SU-DHL-6 (cell line): ENCODE measurements at regions not wholly inside any gene's neighbourhood (a gene's known extent, or its start where the extent isn't known, plus 50 kb on each side); places are given as distances from the start of the nearest gene placed in this dataset.

ENCODE experiments used
- H2AFZ ChIP-seq: fragments of 200-600 bp; sonication (generic); 2 replicates; pipeline ENCODE4 v1.6.1; 2014; ENCODE audit warnings: low read depth, mild to moderate bottlenecking, moderate library complexity, mixed read lengths, antibody characterized with exemption, low read length; ENCODE audit not compliant: severe bottlenecking
- H3F3A ChIP-seq: fragments of 200-600 bp; shearing (Covaris generic); 2 replicates; pipeline ENCODE4 v1.6.0; 2016; ENCODE audit warnings: antibody characterized with exemption, mild to moderate bottlenecking; ENCODE audit not compliant: insufficient read depth
- H3K27ac ChIP-seq: fragments of 200-600 bp; sonication (generic); 2 replicates; pipeline ENCODE4 v1.5.1; 2016; ENCODE audit warnings: low read depth, mild to moderate bottlenecking, low read length, moderate library complexity, mixed read lengths
- H3K27me3 ChIP-seq: fragments of 200-600 bp; sonication (generic), shearing (Covaris generic); 2 replicates; pipeline ENCODE4 v1.6.0; 2014; ENCODE audit warnings: mild to moderate bottlenecking, low read length
- H3K36me3 ChIP-seq: fragments of 200-600 bp; sonication (generic); 2 replicates; pipeline ENCODE4 v1.6.1; 2014; ENCODE audit warnings: mild to moderate bottlenecking, low read length, mixed read lengths
- H3K4me2 ChIP-seq: fragments of 300-600, 200-600 bp; shearing (Covaris generic), sonication (generic); 2 replicates; pipeline ENCODE4 v1.6.0; 2014; ENCODE audit warnings: low read length, low read depth, mild to moderate bottlenecking; ENCODE audit not compliant: poor library complexity, severe bottlenecking
- H3K4me3 ChIP-seq: fragments of 200-600 bp; sonication (generic); 2 replicates; pipeline ENCODE4 v1.5.1; 2014; ENCODE audit warnings: antibody characterized with exemption, low read length, mild to moderate bottlenecking, mixed read lengths; ENCODE audit not compliant: insufficient read depth, poor library complexity, severe bottlenecking
- H3K79me2 ChIP-seq: fragments of 200-600 bp; sonication (generic); 2 replicates; pipeline ENCODE4 v1.6.1; 2014; ENCODE audit warnings: mild to moderate bottlenecking, low read length, moderate library complexity; ENCODE audit not compliant: insufficient read depth
- H3K9ac ChIP-seq: fragments of 200-600 bp; sonication (generic); 2 replicates; pipeline ENCODE4 v1.7.0; 2014; ENCODE audit warnings: mild to moderate bottlenecking, low read length
- H3K9me2 ChIP-seq: fragments of 200-600 bp; sonication (generic); replicated peaks from 2 replicates; pipeline ENCODE4 v1.6.1; 2014; ENCODE audit warnings: low read length; ENCODE audit not compliant: insufficient read depth
- H3K9me3 ChIP-seq: fragments of 200-600 bp; sonication (generic); 2 replicates; pipeline ENCODE4 v1.6.1; 2014; ENCODE audit warnings: low read length, mixed read lengths; ENCODE audit not compliant: insufficient read depth
- H4K20me1 ChIP-seq: fragments of 200-600 bp; sonication (generic); 2 replicates; pipeline ENCODE4 v1.6.1; 2014; ENCODE audit warnings: low read depth, mild to moderate bottlenecking, antibody characterized with exemption, low read length, moderate library complexity, mixed read lengths
- CTCF ChIP-seq: fragments of 200-600 bp; sonication (generic); IDR thresholded peaks from one replicate; pipeline ENCODE4 v1.5.1; 2017; ENCODE audit warnings: antibody characterized with exemption, mild to moderate bottlenecking, low read length, moderate library complexity; ENCODE audit not compliant: insufficient read depth, poor library complexity, severe bottlenecking
- EZH2phosphoT487 ChIP-seq: fragments of 200-600 bp; sonication (generic), shearing (Covaris generic); conservative IDR thresholded peaks from 2 replicates; pipeline ENCODE4 v1.6.1; 2018; ENCODE audit warnings: mild to moderate bottlenecking, antibody characterized with exemption, low read length, moderate library complexity, mixed read lengths

DNA sequence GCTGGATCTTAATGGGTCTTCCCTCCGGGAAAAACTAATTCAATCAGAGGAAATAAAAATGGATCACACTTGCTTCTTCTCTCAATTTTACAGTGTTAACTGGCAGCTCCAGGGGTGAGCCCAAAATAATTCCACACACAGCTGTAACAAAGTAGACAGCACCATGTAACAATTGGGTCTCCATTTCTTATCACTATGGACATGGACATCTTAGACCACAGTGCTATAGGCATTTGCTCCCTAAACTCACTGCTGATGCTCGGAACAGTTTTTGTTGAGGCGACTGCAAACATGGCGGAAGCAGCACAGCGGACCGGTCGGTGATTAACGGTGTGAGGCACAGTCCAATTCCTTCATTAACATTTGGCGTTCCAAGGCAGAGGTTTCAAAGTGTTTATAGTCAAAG lies 144.7 kb upstream of the NCK2 start:
- H3K9ac ChIP-seq: no peak overlapping the region
- no peaks in the 10 kb centered on the region for H4K20me1 ChIP-seq
- no peaks in the 10 kb centered on the region for H3K9me2 ChIP-seq
- H3K9me3 ChIP-seq: no peaks in the 10 kb centered on the region
- no peaks in the 10 kb centered on the region for H3F3A ChIP-seq
- no peaks in the 10 kb centered on the region for H3K36me3 ChIP-seq
- no peaks in the 10 kb centered on the region for H3K79me2 ChIP-seq
- H3K4me2 ChIP-seq: no peak overlapping the region
- no peak overlapping the region for H2AFZ ChIP-seq
- TF ChIP-seq CTCF (no peak), EZH2phosphoT487 (no peak)
- H3K27me3 ChIP-seq: no peaks in the 10 kb centered on the region
- no peak overlapping the region for H3K27ac ChIP-seq
- H3K4me3 ChIP-seq: no peak overlapping the region

GRCh38 chr2:105598829-105599698 lies 145.6 kb upstream of the NCK2 start:
- no peaks in the 10 kb centered on the region for H3K9me2 ChIP-seq
- H3K4me2 ChIP-seq: no peak overlapping the region
- no peak for TF ChIP-seq EZH2phosphoT487
- no peak for TF ChIP-seq CTCF
- no peaks in the 10 kb centered on the region for H4K20me1 ChIP-seq
- no peaks in the 10 kb centered on the region for H3K9me3 ChIP-seq
- H3F3A ChIP-seq: no peaks in the 10 kb centered on the region
- no peaks in the 10 kb centered on the region for H3K36me3 ChIP-seq
- no peak overlapping the region for H3K27ac ChIP-seq
- no peak overlapping the region for H2AFZ ChIP-seq
- H3K4me3 ChIP-seq: no peak overlapping the region
- H3K27me3 ChIP-seq: no peaks in the 10 kb centered on the region
- H3K9ac ChIP-seq: no peak overlapping the region
- no peaks in the 10 kb centered on the region for H3K79me2 ChIP-seq

GRCh38 chr2:105597806-105598803 lies 146.6 kb upstream of the NCK2 start:
- no peak overlapping the region for H3K27ac ChIP-seq
- no peaks in the 10 kb centered on the region for H3K9me2 ChIP-seq
- no peaks in the 10 kb centered on the region for H4K20me1 ChIP-seq
- no peak overlapping the region for H3K4me2 ChIP-seq
- H3K27me3 ChIP-seq: no peaks in the 10 kb centered on the region
- TF ChIP-seq EZH2phosphoT487 (no peak), CTCF (no peak)
- H3K4me3 ChIP-seq: no peak overlapping the region
- no peaks in the 10 kb centered on the region for H3K79me2 ChIP-seq
- H3K9ac ChIP-seq: no peak overlapping the region
- H3K36me3 ChIP-seq: no peaks in the 10 kb centered on the region
- H2AFZ ChIP-seq: no peak overlapping the region
- no peaks in the 10 kb centered on the region for H3K9me3 ChIP-seq
- H3F3A ChIP-seq: no peaks in the 10 kb centered on the region
